ENCODE measurements at regions not wholly inside any gene's neighbourhood (a gene's known extent, or its start where the extent isn't known, plus 50 kb on each side); places are given as distances from the start of the nearest gene placed in this dataset.

GRCh38 chr13:99034333-99035085 is 56.6 kb upstream of the DOCK9 start:
- TF ChIP-seq CTCF (IDR thresholded peaks at IDR 0.05; ENCODE audit: control extremely low read depth, extremely low read depth, low read depth, missing control alignments): no peak
- POLR2A ChIA-PET: no interaction called here
- CTCF ChIA-PET: interaction anchor here (0.7 to 1.3 kb wide), 5 partner anchors 8 to 195 kb away, joined by 3 to 6 read pairs (median 3); no protein-coding TSS in a partner anchor
- DNase-seq (ENCODE audit: extremely low spot score): no peak

- no peak for TF ChIP-seq CTCF (IDR thresholded peaks at IDR 0.05; ENCODE audit: control extremely low read depth, extremely low read depth, low read depth, missing control alignments)
- DNase-seq (ENCODE audit: extremely low spot score): no peak
- CTCF ChIA-PET: no interaction called here
- POLR2A ChIA-PET: no interaction called here
These were observed 57.9 kb upstream of the DOCK9 start for GRCh38 chr13:99035715-99036114.

GRCh38 chr13:99037756-99038155 is 59.9 kb upstream of the DOCK9 start:
- ChIA-PET CTCF (interaction anchor here (1.3 to 1.6 kb wide), 2 partner anchors 8 to 33 kb away, joined by 3 to 5 read pairs; no protein-coding TSS in a partner anchor), POLR2A (no interaction called here)
- no peak for TF ChIP-seq CTCF (IDR thresholded peaks at IDR 0.05; ENCODE audit: control extremely low read depth, extremely low read depth, low read depth, missing control alignments)

GRCh38 chr13:99039718-99040280 is 61.9 kb upstream of the DOCK9 start:
- POLR2A ChIA-PET: no interaction called here
- CTCF ChIA-PET: interaction anchor here (1.2 kb wide), 1 partner anchor 12 kb away, joined by 3 read pairs; no protein-coding TSS in a partner anchor
- TF ChIP-seq CTCF (IDR thresholded peaks at IDR 0.05; ENCODE audit: control extremely low read depth, extremely low read depth, low read depth, missing control alignments): no peak
- no peak for DNase-seq (ENCODE audit: extremely low spot score)

More at GRCh38 chr13:99037756-99038155, 59.9 kb upstream of the DOCK9 start:
- DNase-seq (ENCODE audit: extremely low spot score): no peak

GRCh38 chr13:99040536-99041131 is 62.8 kb upstream of the DOCK9 start:
- ChIA-PET POLR2A (no interaction called here), CTCF (no interaction called here)
- TF ChIP-seq CTCF (IDR thresholded peaks at IDR 0.05; ENCODE audit: control extremely low read depth, extremely low read depth, low read depth, missing control alignments): no peak
- no peak for DNase-seq (ENCODE audit: extremely low spot score)

- POLR2A ChIA-PET: no interaction called here
- CTCF ChIA-PET: no interaction called here
- no peak for DNase-seq (ENCODE audit: extremely low spot score)
- no peak for TF ChIP-seq CTCF (IDR thresholded peaks at IDR 0.05; ENCODE audit: control extremely low read depth, extremely low read depth, low read depth, missing control alignments)
These were observed 63.5 kb upstream of the DOCK9 start for GRCh38 chr13:99041337-99041736.
